Transverse colon (tissue), 3 donors: ENCODE measurements at regions not wholly inside any gene's neighbourhood (a gene's known extent, or its start where the extent isn't known, plus 50 kb on each side); places are given as distances from the start of the nearest gene placed in this dataset.

ENCODE experiments used
- CTCF ChIP-seq, 5 experiments: fragments of 200-600 bp in 3 of 5; fragments of 450-650 bp in 2 of 5; sonication (generic) in 3 of 5; IDR thresholded peaks; 1 replicate in 2 of 5; 2 replicates in 3 of 5; pipeline ENCODE4 v1.5.1; 2016 to 2017; ENCODE audit warnings: antibody characterized with exemption in 5 of 5, inconsistent platforms in 3 of 5, mild to moderate bottlenecking in 2 of 5, moderate library complexity in 1 of 5
- EP300 ChIP-seq: sonication (generic); formaldehyde crosslinking; IDR thresholded peaks from one replicate; pipeline ENCODE4 v1.6.1; 2017; ENCODE audit warnings: antibody characterized with exemption, low read depth

GRCh38 chr16:26457095-26457494, 609.6 kb upstream of the C16orf82 start:
- TF ChIP-seq CTCF (IDR thresholded peaks at IDR 0.05) (no peak), EP300 (no peak)
